ENCODE measurements at regions not wholly inside any gene's neighbourhood (a gene's known extent, or its start where the extent isn't known, plus 50 kb on each side); places are given as distances from the start of the nearest gene placed in this dataset.

GRCh38 chr10:131568866-131569265 lies 257.3 kb upstream of the TCERG1L start:
- TF ChIP-seq CTCF (IDR thresholded peaks at IDR 0.05; ENCODE audit: low read length) (no peak), EZH2 (optimal IDR thresholded peaks at IDR 0.05; ENCODE audit: low read depth, low read length) (no peak), EZH2phosphoT487 (IDR thresholded peaks at IDR 0.05; ENCODE audit: low read length) (no peak)
- Histone ChIP-seq H3F3A (ENCODE audit: insufficient read depth, low read length) (no peaks in the 10 kb centered on the region), H3K27ac (ENCODE audit: low read length) (no peak overlapping the region), H3K9me3 (replicated peaks; ENCODE audit: insufficient read depth, low read length) (no peaks in the 10 kb centered on the region), H3K27me3 (replicated peaks; ENCODE audit: insufficient read depth, low read length) (no peaks in the 10 kb centered on the region), H3K36me3 (replicated peaks; ENCODE audit: insufficient read depth, low read length) (no peaks in the 10 kb centered on the region), H3K9ac (ENCODE audit: low read length) (no peak overlapping the region), H3K4me1 (ENCODE audit: low read length) (no peaks in the 10 kb centered on the region), H3K9me2 (replicated peaks; ENCODE audit: insufficient read depth, low read length) (no peaks in the 10 kb centered on the region), H2AFZ (ENCODE audit: low read length) (no peak overlapping the region), H3K79me2 (ENCODE audit: low read length) (no peaks in the 10 kb centered on the region), H4K20me1 (ENCODE audit: insufficient read depth, low read length) (no peaks in the 10 kb centered on the region), H3K4me3 (ENCODE audit: low read length) (no peak overlapping the region), H3K4me2 (ENCODE audit: low read depth, low read length) (no peak overlapping the region)
- no peak for DNase-seq

GRCh38 chr10:131569851-131570715 lies 258.6 kb upstream of the TCERG1L start:
- DNase-seq = no peak
- no peaks in the 10 kb centered on the region for H3K9me3 ChIP-seq (replicated peaks; ENCODE audit: insufficient read depth, low read length)
- no peaks in the 10 kb centered on the region for H3F3A ChIP-seq (ENCODE audit: insufficient read depth, low read length)
- H3K9ac ChIP-seq (ENCODE audit: low read length) = no peak overlapping the region
- no peak overlapping the region for H3K27ac ChIP-seq (ENCODE audit: low read length)
- no peak overlapping the region for H3K4me2 ChIP-seq (ENCODE audit: low read depth, low read length)
- H2AFZ ChIP-seq (ENCODE audit: low read length) = no peak overlapping the region
- no peak overlapping the region for H3K4me3 ChIP-seq (ENCODE audit: low read length)
- H3K9me2 ChIP-seq (replicated peaks; ENCODE audit: insufficient read depth, low read length) = no peaks in the 10 kb centered on the region
- TF ChIP-seq EZH2phosphoT487 (IDR thresholded peaks at IDR 0.05; ENCODE audit: low read length) (no peak), CTCF (IDR thresholded peaks at IDR 0.05; ENCODE audit: low read length) (no peak), EZH2 (optimal IDR thresholded peaks at IDR 0.05; ENCODE audit: low read depth, low read length) (no peak)
- H3K79me2 ChIP-seq (ENCODE audit: low read length) = no peaks in the 10 kb centered on the region
- H3K27me3 ChIP-seq (replicated peaks; ENCODE audit: insufficient read depth, low read length) = no peaks in the 10 kb centered on the region
- H3K4me1 ChIP-seq (ENCODE audit: low read length) = no peaks in the 10 kb centered on the region
- H3K36me3 ChIP-seq (replicated peaks; ENCODE audit: insufficient read depth, low read length) = no peaks in the 10 kb centered on the region
- H4K20me1 ChIP-seq (ENCODE audit: insufficient read depth, low read length) = no peaks in the 10 kb centered on the region

GRCh38 chr10:131570716-131571307 lies 259.3 kb upstream of the TCERG1L start:
- Histone ChIP-seq H3K4me3 (ENCODE audit: low read length) (no peak overlapping the region), H3K79me2 (ENCODE audit: low read length) (no peaks in the 10 kb centered on the region), H4K20me1 (ENCODE audit: insufficient read depth, low read length) (no peaks in the 10 kb centered on the region), H3K36me3 (replicated peaks; ENCODE audit: insufficient read depth, low read length) (no peaks in the 10 kb centered on the region), H3K9ac (ENCODE audit: low read length) (no peak overlapping the region), H3K27me3 (replicated peaks; ENCODE audit: insufficient read depth, low read length) (no peaks in the 10 kb centered on the region), H3K9me2 (replicated peaks; ENCODE audit: insufficient read depth, low read length) (no peaks in the 10 kb centered on the region), H2AFZ (ENCODE audit: low read length) (no peak overlapping the region), H3K4me1 (ENCODE audit: low read length) (no peaks in the 10 kb centered on the region), H3K4me2 (ENCODE audit: low read depth, low read length) (no peak overlapping the region), H3K9me3 (replicated peaks; ENCODE audit: insufficient read depth, low read length) (no peaks in the 10 kb centered on the region), H3K27ac (ENCODE audit: low read length) (no peak overlapping the region), H3F3A (ENCODE audit: insufficient read depth, low read length) (no peaks in the 10 kb centered on the region)
- TF ChIP-seq EZH2phosphoT487 (IDR thresholded peaks at IDR 0.05; ENCODE audit: low read length) (no peak), EZH2 (optimal IDR thresholded peaks at IDR 0.05; ENCODE audit: low read depth, low read length) (no peak), CTCF (IDR thresholded peaks at IDR 0.05; ENCODE audit: low read length) (no peak)
- no peak for DNase-seq

Measured in MM.1S (cell line).